B cell (primary cell): ENCODE measurements at regions not wholly inside any gene's neighbourhood (a gene's known extent, or its start where the extent isn't known, plus 50 kb on each side); places are given as distances from the start of the nearest gene placed in this dataset.

ENCODE experiments used
- EZH2 ChIP-seq: IDR thresholded peaks from 2 replicates; pipeline ENCODE4 v1.6.1; 2012; ENCODE audit warnings: borderline replicate concordance, low read depth, mild to moderate bottlenecking, moderate library complexity, low read length; ENCODE audit not compliant: insufficient read depth, poor library complexity, severe bottlenecking
- TF ChIP-seq, protein P1 (sequence below): fragments of 200-600 bp; IDR thresholded peaks from one replicate; pipeline ENCODE4 v1.8.0; 2022; ENCODE audit warnings: antibody characterized with exemption, mild to moderate bottlenecking

- TF ChIP-seq, protein P1, sequence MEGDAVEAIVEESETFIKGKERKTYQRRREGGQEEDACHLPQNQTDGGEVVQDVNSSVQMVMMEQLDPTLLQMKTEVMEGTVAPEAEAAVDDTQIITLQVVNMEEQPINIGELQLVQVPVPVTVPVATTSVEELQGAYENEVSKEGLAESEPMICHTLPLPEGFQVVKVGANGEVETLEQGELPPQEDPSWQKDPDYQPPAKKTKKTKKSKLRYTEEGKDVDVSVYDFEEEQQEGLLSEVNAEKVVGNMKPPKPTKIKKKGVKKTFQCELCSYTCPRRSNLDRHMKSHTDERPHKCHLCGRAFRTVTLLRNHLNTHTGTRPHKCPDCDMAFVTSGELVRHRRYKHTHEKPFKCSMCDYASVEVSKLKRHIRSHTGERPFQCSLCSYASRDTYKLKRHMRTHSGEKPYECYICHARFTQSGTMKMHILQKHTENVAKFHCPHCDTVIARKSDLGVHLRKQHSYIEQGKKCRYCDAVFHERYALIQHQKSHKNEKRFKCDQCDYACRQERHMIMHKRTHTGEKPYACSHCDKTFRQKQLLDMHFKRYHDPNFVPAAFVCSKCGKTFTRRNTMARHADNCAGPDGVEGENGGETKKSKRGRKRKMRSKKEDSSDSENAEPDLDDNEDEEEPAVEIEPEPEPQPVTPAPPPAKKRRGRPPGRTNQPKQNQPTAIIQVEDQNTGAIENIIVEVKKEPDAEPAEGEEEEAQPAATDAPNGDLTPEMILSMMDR = no peak
- TF ChIP-seq EZH2 = no peak
These were observed 181.7 kb downstream of the GALC start for GRCh38 chr14:87811246-87811645.
